H9 (cell line): ENCODE measurements at regions not wholly inside any gene's neighbourhood (a gene's known extent, or its start where the extent isn't known, plus 50 kb on each side); places are given as distances from the start of the nearest gene placed in this dataset.

Experiments used
- DNase-seq: peaks from one replicate; pipeline ENCODE4 v3.0.0-alpha.2; 2017
- H2AFZ ChIP-seq: one replicate; pipeline ENCODE4 v1.6.1; 2013; ENCODE audit warnings: mild to moderate bottlenecking, low read length, control low read depth, moderate library complexity
- H2AK5ac ChIP-seq: 2 replicates; pipeline ENCODE4 v1.6.1; 2013; ENCODE audit warnings: low read length, control low read depth, mixed read lengths; ENCODE audit not compliant: insufficient read length
- H2BK120ac ChIP-seq: one replicate; pipeline ENCODE4 v1.6.1; 2013; ENCODE audit warnings: low read depth, mild to moderate bottlenecking, low read length, control low read depth, inconsistent platforms; ENCODE audit not compliant: poor library complexity, severe bottlenecking
- H2BK12ac ChIP-seq: 2 replicates; pipeline ENCODE4 v1.6.1; 2013; ENCODE audit warnings: low read length, control low read depth, mixed read lengths, low read depth; ENCODE audit not compliant: insufficient read length
- H2BK15ac ChIP-seq: 2 replicates; pipeline ENCODE4 v1.6.1; 2013; ENCODE audit warnings: low read depth, low read length, control low read depth
- H2BK20ac ChIP-seq: one replicate; pipeline ENCODE4 v1.6.1; 2013; ENCODE audit warnings: low read depth, mild to moderate bottlenecking, low read length, control low read depth, inconsistent platforms; ENCODE audit not compliant: poor library complexity, severe bottlenecking
- H2BK5ac ChIP-seq: 2 replicates; pipeline ENCODE4 v1.6.1; 2013; ENCODE audit warnings: low read length, control low read depth, mixed read lengths; ENCODE audit not compliant: insufficient read length
- H3K14ac ChIP-seq: 2 replicates; pipeline ENCODE4 v1.6.1; 2013; ENCODE audit warnings: low read length, control low read depth; ENCODE audit not compliant: insufficient read depth
- H3K18ac ChIP-seq: 2 replicates; pipeline ENCODE4 v1.6.1; 2013; ENCODE audit warnings: low read depth, mild to moderate bottlenecking, mixed read lengths, low read length, control low read depth; ENCODE audit not compliant: insufficient read length
- H3K23ac ChIP-seq: 2 replicates; pipeline ENCODE4 v1.6.1; 2013; ENCODE audit warnings: low read length, control low read depth, mixed read lengths, low read depth; ENCODE audit not compliant: insufficient read length
- H3K23me2 ChIP-seq: 2 replicates; pipeline ENCODE4 v1.6.1; 2013; ENCODE audit warnings: low read depth, mild to moderate bottlenecking, mixed read lengths, low read length, control low read depth; ENCODE audit not compliant: insufficient read length, poor library complexity, severe bottlenecking
- H3K27ac ChIP-seq: 2 replicates; pipeline ENCODE4 v1.5.1; 2013; ENCODE audit warnings: low read length, control low read depth, mixed read lengths, low read depth; ENCODE audit not compliant: insufficient read length
- H3K27me3 ChIP-seq: 2 replicates; pipeline ENCODE4 v1.6.1; 2013; ENCODE audit warnings: low read length, control low read depth, inconsistent platforms; ENCODE audit not compliant: insufficient read depth
- H3K4ac ChIP-seq: 2 replicates; pipeline ENCODE4 v1.6.1; 2013; ENCODE audit warnings: low read depth, mild to moderate bottlenecking, control low read depth, inconsistent platforms, low read length, moderate library complexity
- H3K4me1 ChIP-seq: 2 replicates; pipeline ENCODE4 v1.6.1; 2013; ENCODE audit warnings: low read length, control low read depth, inconsistent platforms; ENCODE audit not compliant: insufficient read depth
- H3K4me2 ChIP-seq: 2 replicates; pipeline ENCODE4 v1.6.1; 2013; ENCODE audit warnings: low read length, control low read depth, mixed read lengths; ENCODE audit not compliant: insufficient read length, insufficient read depth
- H3K56ac ChIP-seq: 2 replicates; pipeline ENCODE4 v1.6.1; 2013; ENCODE audit warnings: low read depth, mild to moderate bottlenecking, mixed read lengths, low read length, control low read depth; ENCODE audit not compliant: insufficient read length
- H3K79me1 ChIP-seq: 2 replicates; pipeline ENCODE4 v1.6.1; 2013; ENCODE audit warnings: low read depth, mild to moderate bottlenecking, moderate library complexity, low read length, control low read depth, inconsistent platforms; ENCODE audit not compliant: insufficient read depth, poor library complexity, severe bottlenecking
- H3K79me2 ChIP-seq: 2 replicates; pipeline ENCODE4 v1.6.1; 2013; ENCODE audit warnings: low read length, control low read depth, inconsistent platforms; ENCODE audit not compliant: insufficient read depth
- H3K9ac ChIP-seq: 2 replicates; pipeline ENCODE4 v1.6.1; 2013; ENCODE audit warnings: low read length, control low read depth, mixed read lengths; ENCODE audit not compliant: insufficient read length; ENCODE audit errors: extremely low read depth
- H3K9me3 ChIP-seq: one replicate; pipeline ENCODE4 v1.6.1; 2013; ENCODE audit warnings: low read depth, low read length, inconsistent platforms; ENCODE audit not compliant: control insufficient read depth
- H3T11ph ChIP-seq: one replicate; pipeline ENCODE4 v1.6.1; 2013; ENCODE audit warnings: mild to moderate bottlenecking, low read length, control low read depth, inconsistent platforms
- H4K20me1 ChIP-seq: one replicate; pipeline ENCODE4 v1.6.1; 2013; ENCODE audit not compliant: control insufficient read depth, insufficient read length, insufficient read depth
- H4K5ac ChIP-seq: 2 replicates; pipeline ENCODE4 v1.6.1; 2013; ENCODE audit warnings: low read depth, mild to moderate bottlenecking, mixed read lengths, low read length, control low read depth; ENCODE audit not compliant: insufficient read length
- H4K8ac ChIP-seq: replicated peaks from 2 replicates; pipeline ENCODE4 v1.6.1; 2013; ENCODE audit warnings: low read length, control low read depth, mixed read lengths, low read depth; ENCODE audit not compliant: insufficient read length
- H4K91ac ChIP-seq: 2 replicates; pipeline ENCODE4 v1.6.1; 2013; ENCODE audit warnings: low read depth, mild to moderate bottlenecking, moderate library complexity, mixed read lengths, low read length, control low read depth; ENCODE audit not compliant: insufficient read length
- H3K27ac Mint-ChIP-seq, 3 experiments: 2 replicates in 2 of 3; 3 replicates in 1 of 3; pipeline ENCODE4 v1.8.0; 2020 to 2021; ENCODE audit warnings: mixed read lengths in 3 of 3, mild to moderate bottlenecking in 1 of 3, moderate library complexity in 1 of 3
- H3K27me3 Mint-ChIP-seq: 2 replicates; pipeline ENCODE4 v1.8.0; 2021; ENCODE audit warnings: low read depth, mild to moderate bottlenecking, moderate library complexity, mixed read lengths
- H3K36me3 Mint-ChIP-seq, 3 experiments: 2 replicates in 2 of 3; 3 replicates in 1 of 3; pipeline ENCODE4 v1.8.0; 2020 to 2021; ENCODE audit warnings: low read depth in 3 of 3, mixed read lengths in 3 of 3; ENCODE audit not compliant: insufficient read depth in 1 of 3
- H3K4me1 Mint-ChIP-seq, 2 experiments: 2 replicates each; pipeline ENCODE4 v1.8.0; 2020; ENCODE audit warnings: mixed read lengths in 2 of 2
- H3K4me3 Mint-ChIP-seq, 2 experiments: 2 replicates in 1 of 2; 3 replicates in 1 of 2; pipeline ENCODE4 v1.8.0; 2020 to 2021; ENCODE audit warnings: mild to moderate bottlenecking in 2 of 2, mixed read lengths in 2 of 2, moderate library complexity in 1 of 2
- H3K9me3 Mint-ChIP-seq, 2 experiments: 2 replicates in 1 of 2; 3 replicates in 1 of 2; pipeline ENCODE4 v1.8.0; 2020; ENCODE audit warnings: mild to moderate bottlenecking in 2 of 2, mixed read lengths in 2 of 2, moderate library complexity in 1 of 2
- WGBS: extraction: QIAGEN DNeasy Blood & Tissue Kit; methylation state at CpG from one replicate; pipeline ENCODE4 v1.1.7; 2013; ENCODE audit warnings: missing lambda C conversion rate, low lambda C conversion rate, mixed read lengths; ENCODE audit not compliant: insufficient read length; ENCODE audit errors: extremely low coverage; 5-methylcytosine and 5-hydroxymethylcytosine counted together
- TF ChIP-seq, protein P1 (sequence below): fragments of 200-600 bp; sonication (generic); conservative IDR thresholded peaks from 3 replicates; pipeline ENCODE4 v1.8.0; 2021; ENCODE audit warnings: antibody characterized with exemption, mild to moderate bottlenecking

DNA sequence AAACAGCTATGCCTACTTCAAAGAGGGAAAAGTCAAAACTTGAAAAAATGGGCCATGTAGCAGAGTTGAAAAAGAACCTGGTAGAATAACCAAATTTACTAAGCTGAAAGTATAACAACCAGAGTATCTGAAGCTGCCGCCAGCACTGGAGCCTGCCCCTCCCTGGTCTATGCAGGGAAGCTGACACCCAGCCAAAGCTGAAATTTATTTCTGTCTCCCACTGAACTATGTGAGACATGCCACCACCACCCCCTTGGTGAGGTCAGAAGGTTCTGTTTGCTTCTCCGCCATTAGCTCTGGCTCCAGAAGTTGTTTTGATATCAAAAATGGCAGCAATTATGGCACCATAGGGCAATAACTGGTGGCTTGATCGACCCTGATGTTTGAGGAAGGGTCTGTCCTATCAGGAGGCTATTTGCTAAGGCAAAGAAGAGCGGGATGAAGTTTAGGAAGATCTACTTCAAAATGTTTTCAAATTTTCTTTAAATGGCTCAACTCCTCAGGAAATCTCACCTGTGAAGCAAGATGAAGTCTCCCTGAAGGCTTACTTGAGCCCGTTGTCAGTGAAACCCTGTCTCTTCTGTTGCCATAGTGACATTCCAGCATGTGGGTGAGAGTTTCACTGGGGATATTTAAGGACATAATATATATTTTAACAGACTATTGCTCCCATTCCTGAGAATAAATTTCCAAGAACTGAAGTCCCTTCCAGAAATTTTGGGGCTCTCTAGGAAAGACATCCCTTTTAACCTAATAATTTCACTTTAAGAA lies 122.0 kb downstream of the COPRS start:
- no peak overlapping the region for H2BK5ac ChIP-seq
- no peaks in the 10 kb centered on the region for H3K79me1 ChIP-seq
- H4K5ac ChIP-seq, result no peak overlapping the region
- no peaks in the 10 kb centered on the region for H3K9me3 ChIP-seq
- no peak overlapping the region for H3K14ac ChIP-seq
- H2BK20ac ChIP-seq, result no peak overlapping the region
- H3K36me3 Mint-ChIP-seq, result no peaks in the 10 kb centered on the region
- no peak overlapping the region for H3K4me2 ChIP-seq
- H3K4me1 ChIP-seq, result no peaks in the 10 kb centered on the region
- no peak overlapping the region for H2AFZ ChIP-seq
- no peaks in the 10 kb centered on the region for H3K27me3 ChIP-seq
- H3K27ac ChIP-seq, result no peak overlapping the region
- H3K79me2 ChIP-seq, result no peaks in the 10 kb centered on the region
- H2BK120ac ChIP-seq, result no peak overlapping the region
- no peak overlapping the region for H3K23ac ChIP-seq
- H3K4me3 Mint-ChIP-seq, result no peak overlapping the region; a peak in 1 of 5 replicates
- no peaks in the 10 kb centered on the region for H3K23me2 ChIP-seq
- no peak overlapping the region for H2AK5ac ChIP-seq
- no peak overlapping the region for H2BK12ac ChIP-seq
- DNase-seq, result no peak
- H2BK15ac ChIP-seq, result no peak overlapping the region
- WGBS, result no CpG with 5 or more reads among the region's 5 CpGs
- H4K91ac ChIP-seq, result no peak overlapping the region
- no peak overlapping the region for H3K56ac ChIP-seq
- H3K4me1 Mint-ChIP-seq, result peaks cover 4 to 13% of the 10 kb centered on the region in 2 experiments
- H3K9ac ChIP-seq, result no peak overlapping the region
- H4K8ac ChIP-seq, result no peak overlapping the region
- no peak overlapping the region for H3T11ph ChIP-seq
- H4K20me1 ChIP-seq, result no peaks in the 10 kb centered on the region
- peaks cover 3% of the 10 kb centered on the region for H3K27me3 Mint-ChIP-seq
- TF ChIP-seq, protein P1, sequence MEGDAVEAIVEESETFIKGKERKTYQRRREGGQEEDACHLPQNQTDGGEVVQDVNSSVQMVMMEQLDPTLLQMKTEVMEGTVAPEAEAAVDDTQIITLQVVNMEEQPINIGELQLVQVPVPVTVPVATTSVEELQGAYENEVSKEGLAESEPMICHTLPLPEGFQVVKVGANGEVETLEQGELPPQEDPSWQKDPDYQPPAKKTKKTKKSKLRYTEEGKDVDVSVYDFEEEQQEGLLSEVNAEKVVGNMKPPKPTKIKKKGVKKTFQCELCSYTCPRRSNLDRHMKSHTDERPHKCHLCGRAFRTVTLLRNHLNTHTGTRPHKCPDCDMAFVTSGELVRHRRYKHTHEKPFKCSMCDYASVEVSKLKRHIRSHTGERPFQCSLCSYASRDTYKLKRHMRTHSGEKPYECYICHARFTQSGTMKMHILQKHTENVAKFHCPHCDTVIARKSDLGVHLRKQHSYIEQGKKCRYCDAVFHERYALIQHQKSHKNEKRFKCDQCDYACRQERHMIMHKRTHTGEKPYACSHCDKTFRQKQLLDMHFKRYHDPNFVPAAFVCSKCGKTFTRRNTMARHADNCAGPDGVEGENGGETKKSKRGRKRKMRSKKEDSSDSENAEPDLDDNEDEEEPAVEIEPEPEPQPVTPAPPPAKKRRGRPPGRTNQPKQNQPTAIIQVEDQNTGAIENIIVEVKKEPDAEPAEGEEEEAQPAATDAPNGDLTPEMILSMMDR, result no peak
- H3K18ac ChIP-seq, result no peak overlapping the region
- no peak overlapping the region for H3K27ac Mint-ChIP-seq
- H3K9me3 Mint-ChIP-seq, result peaks cover 0 to 2% of the 10 kb centered on the region in 2 experiments; a peak in 2 of 5 replicates
- no peak overlapping the region for H3K4ac ChIP-seq
